GM12892 (cell line): ENCODE measurements at regions not wholly inside any gene's neighbourhood (a gene's known extent, or its start where the extent isn't known, plus 50 kb on each side); places are given as distances from the start of the nearest gene placed in this dataset.

ENCODE experiments used
- POLR2A ChIP-seq: IDR thresholded peaks from 2 replicates; pipeline ENCODE4 v1.6.1; 2011; ENCODE audit warnings: low read depth, low read length, control low read depth
- POLR2AphosphoS5 ChIP-seq: IDR thresholded peaks from 2 replicates; pipeline ENCODE4 v1.6.1; 2011; ENCODE audit warnings: low read depth, low read length, control low read depth
- TAF1 ChIP-seq: IDR thresholded peaks from 2 replicates; pipeline ENCODE4 v1.6.1; 2011; ENCODE audit warnings: low read depth, mild to moderate bottlenecking, control low read depth, low read length, borderline replicate concordance

DNA sequence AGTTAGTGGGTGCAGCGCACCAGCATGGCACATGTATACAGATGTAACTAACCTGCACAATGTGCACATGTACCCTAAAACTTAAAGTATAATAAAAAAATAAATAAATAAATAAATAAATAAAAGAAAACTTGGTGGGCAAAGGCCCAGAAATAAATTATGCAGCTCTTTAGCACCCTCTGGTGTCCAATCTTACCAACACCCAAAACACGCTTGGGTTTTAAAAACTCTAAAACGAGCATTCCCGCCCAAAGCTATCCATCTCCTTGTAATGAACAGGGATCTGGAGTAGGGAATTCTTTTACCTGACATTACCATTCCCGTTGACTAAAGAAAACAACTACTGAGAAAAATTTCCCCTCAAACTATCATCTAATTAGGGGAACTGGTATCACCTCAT is 2005.9 kb upstream of the CELF4 start:
- TF ChIP-seq POLR2AphosphoS5 (no peak), POLR2A (no peak), TAF1 (no peak)
